ENCODE measurements at regions not wholly inside any gene's neighbourhood (a gene's known extent, or its start where the extent isn't known, plus 50 kb on each side); places are given as distances from the start of the nearest gene placed in this dataset.
"Not testable (repeated sequence)": the region's sequence is repeated elsewhere in the genome, so short reads cannot be mapped to it uniquely, and the experiment has no call there.

DNA sequence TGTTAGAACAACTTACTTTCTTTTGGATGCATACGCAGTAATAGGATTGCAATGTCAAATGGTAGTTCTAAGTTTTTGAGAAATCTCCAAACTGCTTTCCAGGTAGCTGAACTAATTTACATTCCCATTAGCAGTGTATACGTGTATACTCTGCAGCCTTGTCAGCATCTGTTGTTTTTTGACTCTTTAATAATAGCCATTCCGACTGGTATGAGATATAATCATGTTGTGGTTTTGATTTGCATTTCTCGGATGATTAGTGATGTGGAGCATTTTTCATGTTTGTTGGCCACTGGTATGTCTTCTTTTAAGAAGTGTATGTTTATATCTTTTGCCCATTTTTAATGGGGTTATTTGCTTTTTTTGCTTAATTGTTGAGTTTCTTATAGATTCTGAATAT lies 76.9 kb upstream of the HNRNPA1L2 start:
- H3K4me1 ChIP-seq; ATAC-seq; H3K4me3 ChIP-seq; H3K36me3 ChIP-seq; H3K27ac ChIP-seq; H3K27me3 ChIP-seq; DNase-seq; H3K9me3 ChIP-seq; intact Hi-C loops (cut with DNase I): not testable (repeated sequence)

DNA sequence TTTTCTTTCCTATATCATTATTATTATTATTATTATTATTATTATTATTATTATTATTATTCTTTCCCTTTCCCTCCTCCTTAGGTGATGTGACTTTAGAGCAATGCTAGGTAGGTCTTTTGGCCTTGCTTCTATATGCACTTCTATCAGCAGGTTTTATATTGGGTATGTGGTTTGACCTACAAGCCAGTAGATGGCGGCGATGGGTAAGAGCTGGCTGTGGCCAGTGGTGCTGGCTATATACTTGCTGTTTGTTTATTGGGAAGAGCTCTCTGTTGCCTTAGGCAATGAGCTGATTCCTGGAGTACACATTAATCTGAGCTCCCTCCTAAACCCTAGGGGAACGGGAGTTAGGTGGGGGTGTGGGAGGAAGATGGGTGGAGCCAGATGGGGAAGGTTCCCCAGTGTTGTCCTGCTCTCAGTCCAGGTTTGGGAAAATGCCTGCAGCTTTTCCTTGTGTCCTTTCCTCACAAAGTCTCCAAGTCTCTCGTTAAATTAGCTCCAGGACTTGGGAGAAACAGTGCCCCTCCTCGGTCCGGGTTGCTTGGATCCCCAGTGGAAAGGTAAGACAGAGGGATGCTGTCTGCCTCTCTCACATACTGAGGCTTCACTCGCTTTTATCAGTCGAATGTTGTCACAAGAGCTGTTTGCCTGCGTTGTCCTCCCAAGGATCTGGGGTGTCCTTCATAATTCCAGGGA lies 72.2 kb upstream of the HNRNPA1L2 start:
- H3K4me1 ChIP-seq; H3K27ac ChIP-seq; intact Hi-C loops (cut with DNase I); H3K36me3 ChIP-seq; DNase-seq; H3K9me3 ChIP-seq; H3K4me3 ChIP-seq; H3K27me3 ChIP-seq: not testable (repeated sequence)
- ATAC-seq, result peak; percentile 89
- TF ChIP-seq CTCF (IDR thresholded peaks at IDR 0.05), result peak; percentile 44

- H3K4me1 ChIP-seq; H3K27ac ChIP-seq; H3K27me3 ChIP-seq; H3K4me3 ChIP-seq; DNase-seq; H3K9me3 ChIP-seq; ATAC-seq; intact Hi-C loops (cut with DNase I); H3K36me3 ChIP-seq: not testable (repeated sequence)
Observed at GRCh38 chr13:52571163-52571562, 71.1 kb upstream of the HNRNPA1L2 start.

DNA sequence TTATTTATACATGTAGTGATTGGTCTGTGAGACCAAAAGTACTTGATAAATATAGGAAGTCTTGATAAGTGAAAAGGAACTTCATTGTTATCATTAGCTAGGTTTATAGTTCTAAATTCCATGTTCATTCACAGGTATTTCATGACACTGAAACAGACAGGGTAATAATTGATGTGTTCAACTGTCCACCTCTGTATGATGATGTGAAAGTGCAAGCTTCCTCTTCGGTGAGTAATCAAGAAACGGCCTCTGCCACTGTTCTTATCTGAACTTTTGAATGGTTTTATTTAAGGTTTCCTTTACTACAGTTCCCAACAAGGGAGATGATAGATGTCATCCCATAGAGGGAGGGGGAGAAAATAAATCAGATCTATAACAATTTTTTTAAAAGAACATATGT lies 59.3 kb upstream of the HNRNPA1L2 start:
- ATAC-seq; DNase-seq; intact Hi-C loops (cut with DNase I); H3K4me3 ChIP-seq; H3K36me3 ChIP-seq; H3K9me3 ChIP-seq; H3K4me1 ChIP-seq; H3K27ac ChIP-seq; H3K27me3 ChIP-seq: not testable (repeated sequence)

Data from upper lobe of right lung (tissue), 1 donor.